K562 (cell line): ENCODE measurements at regions not wholly inside any gene's neighbourhood (a gene's known extent, or its start where the extent isn't known, plus 50 kb on each side); places are given as distances from the start of the nearest gene placed in this dataset.

Source experiments
- ATAC-seq: fragments of 200-7000 bp; cut with Tn5 transposase; 3 replicates; pipeline ENCODE4 v1.9.1; 2020; ENCODE audit warnings: moderate library complexity
- BruUV-seq: library from RNA; stranded (reverse); fragments of 400-500 nt; replicated peaks from 2 replicates; lab custom pipeline; 2021; lab: Mats Ljungman, UMichigan
- CTCF ChIA-PET: fragments of 300-600 bp; formaldehyde crosslinking; extraction: SDS; loops from one replicate; lab custom pipeline; 2021; ENCODE audit warnings: low intra/inter-chr PET ratio; lab: Yijun Ruan, JAX
- POLR2A ChIA-PET: fragments of 300-600, 350-650 bp; sonication (Branson Sonifier 250); formaldehyde crosslinking; extraction: SDS; loops from one replicate; lab custom pipeline; 2021; ENCODE audit warnings: antibody characterized with exemption, inconsistent platforms; lab: Yijun Ruan, JAX
- DNase-seq, 4 experiments: peaks; one replicate each; pipeline versions ENCODE4 v3.0.0 to v3.0.0-alpha.2; 2011 to 2018; ENCODE audit warnings: low spot score in 3 of 4, mixed read lengths in 3 of 4; ENCODE audit errors: extremely low read depth in 1 of 4
- FAIRE-seq: peaks from 2 replicates; lab custom pipeline; 2011; peaks lifted over from hg19 to GRCh38; lab: Jason Lieb, UNC
- H2AFZ ChIP-seq: 2 replicates; pipeline ENCODE4 v1.6.0; 2011; ENCODE audit warnings: low read depth, low read length, control low read depth, inconsistent platforms
- H3K27ac ChIP-seq: fragments of 200-600 bp; 3 replicates; pipeline ENCODE4 v1.8.0; 2011; ENCODE audit warnings: low read depth, mild to moderate bottlenecking, control low read depth, inconsistent platforms, low read length, moderate library complexity, mixed read lengths; ENCODE audit errors: extremely low read depth
- H3K27me3 ChIP-seq, 2 experiments: fragments of 300-600 bp in 1 of 2; 2 replicates in 1 of 2; 3 replicates in 1 of 2; pipeline versions ENCODE4 v1.6.0 to v1.8.0; 2011; ENCODE audit warnings: inconsistent platforms in 2 of 2, low read length in 2 of 2, mild to moderate bottlenecking in 1 of 2, mixed read lengths in 1 of 2, moderate library complexity in 1 of 2; ENCODE audit not compliant: control insufficient read depth in 2 of 2, insufficient read depth in 2 of 2
- H3K36me3 ChIP-seq: fragments of 300-600 bp; 3 replicates; pipeline ENCODE4 v1.8.0; 2011; ENCODE audit warnings: mild to moderate bottlenecking, low read length, inconsistent platforms; ENCODE audit not compliant: control insufficient read depth, insufficient read depth
- H3K4me1 ChIP-seq, 2 experiments: fragments of 200-600 bp in 1 of 2; replicated peaks in 1 of 2; 2 replicates in 1 of 2; 3 replicates in 1 of 2; pipeline versions ENCODE4 v1.5.1 to v1.8.0; 2011; ENCODE audit warnings: inconsistent platforms in 2 of 2, low read length in 2 of 2, mild to moderate bottlenecking in 1 of 2, mixed read lengths in 1 of 2, moderate library complexity in 1 of 2; ENCODE audit not compliant: control insufficient read depth in 2 of 2, insufficient read depth in 2 of 2
- H3K4me2 ChIP-seq: 2 replicates; pipeline ENCODE4 v1.6.1; 2011; ENCODE audit warnings: low read length, control low read depth, inconsistent platforms, mixed read lengths; ENCODE audit not compliant: insufficient read depth
- H3K4me3 ChIP-seq: fragments of 200-600 bp; sonication (generic), shearing (Covaris generic); 2 replicates; pipeline ENCODE4 v1.5.1; 2016; ENCODE audit warnings: control low read depth, inconsistent platforms
- H3K79me2 ChIP-seq: fragments of 200-600 bp; 3 replicates; pipeline ENCODE4 v1.8.0; 2011; ENCODE audit warnings: low read length, inconsistent platforms; ENCODE audit not compliant: control insufficient read depth, insufficient read depth
- H3K9ac ChIP-seq, 2 experiments: 2 replicates each; pipeline versions ENCODE4 v1.6.0 to v1.6.1; 2011; ENCODE audit warnings: low read depth in 2 of 2, low read length in 2 of 2, control low read depth in 1 of 2, inconsistent platforms in 1 of 2, mild to moderate bottlenecking in 1 of 2, mixed read lengths in 1 of 2; ENCODE audit not compliant: insufficient read depth in 1 of 2
- H3K9me1 ChIP-seq: one replicate; pipeline ENCODE4 v1.6.0; 2011; ENCODE audit warnings: inconsistent platforms, mild to moderate bottlenecking, low read length, moderate library complexity; ENCODE audit not compliant: control insufficient read depth, insufficient read depth
- H3K9me3 ChIP-seq: replicated peaks from 2 replicates; pipeline ENCODE4 v1.5.1; 2011; ENCODE audit warnings: low read depth, low read length, inconsistent platforms; ENCODE audit not compliant: control insufficient read depth, insufficient read depth
- H4K20me1 ChIP-seq: replicated peaks from 2 replicates; pipeline ENCODE4 v1.6.1; 2011; ENCODE audit warnings: low read length, inconsistent platforms, mixed read lengths; ENCODE audit not compliant: control insufficient read depth, insufficient read depth
- BHLHE40 ChIP-seq: IDR thresholded peaks from 2 replicates; pipeline ENCODE4 v1.6.1; 2011; ENCODE audit warnings: low read length, improper control_type of control experiment
- E2F1 ChIP-seq: sonication (generic); formaldehyde crosslinking; IDR thresholded peaks from 2 replicates; pipeline ENCODE4 v1.8.1; 2023; ENCODE audit warnings: mild to moderate bottlenecking, missing genetic modification reagents, moderate library complexity
- SP1 ChIP-seq: sonication (generic); formaldehyde crosslinking; IDR thresholded peaks from 2 replicates; pipeline ENCODE4 v1.8.1; 2022; ENCODE audit warnings: mild to moderate bottlenecking, missing genetic modification reagents
- ZNF24 ChIP-seq: fragments of 450-650 bp; IDR thresholded peaks from 2 replicates; pipeline ENCODE4 v1.6.1; 2016
- ZNF324 ChIP-seq: fragments of 250-450 bp; sonication (Bioruptor Pico); IDR thresholded peaks from 2 replicates; pipeline ENCODE4 v1.4.0; 2020; ENCODE audit warnings: mild to moderate bottlenecking
- ZNF586 ChIP-seq: fragments of 450-650 bp; formaldehyde crosslinking; conservative IDR thresholded peaks from 2 replicates; pipeline ENCODE4 v1.4.0; 2020; ENCODE audit warnings: mild to moderate bottlenecking, moderate library complexity
- WGBS: fragments of 100-300 bp; shearing (Covaris generic); methylation state at CpG from one replicate; pipeline ENCODE4 v1.1.6; 2016; ENCODE audit warnings: low coverage, mixed read lengths; ENCODE audit not compliant: insufficient coverage; ENCODE audit errors: missing lambda C conversion rate; 5-methylcytosine and 5-hydroxymethylcytosine counted together
- in situ Hi-C: fragments of 300-500 bp; cut with MboI; formaldehyde crosslinking; loops from 4 replicates; pipeline ENCODE4 v1.15.0; 2018; ENCODE audit warnings: inconsistent platforms, mixed read lengths
- intact Hi-C: fragments of 100-400 bp; cut with micrococcal nuclease; formaldehyde crosslinking; loops from 2 replicates; pipeline ENCODE4 v1.14.2; 2022
- TF ChIP-seq, protein P1 (sequence below): fragments of 200-600 bp; sonication (generic); IDR thresholded peaks from one replicate; pipeline ENCODE4 v1.6.1; 2012; ENCODE audit warnings: mild to moderate bottlenecking, low read depth, low read length, inconsistent platforms
- TF ChIP-seq, protein P2 (sequence below): fragments of 150-350 bp; IDR thresholded peaks from 2 replicates; pipeline ENCODE4 v1.6.1; 2014; ENCODE audit warnings: low read depth, mild to moderate bottlenecking, low read length, borderline replicate concordance

GRCh38 chr5:93993161-93993560 lies 251.8 kb upstream of the POU5F2 start:
- DNase-seq: no peak
- Histone ChIP-seq H3K79me2 (no peaks in the 10 kb centered on the region), H3K9me3 (no peaks in the 10 kb centered on the region), H2AFZ (no peak overlapping the region), H3K9me1 (no peaks in the 10 kb centered on the region), H3K4me3 (no peak overlapping the region), H3K36me3 (no peaks in the 10 kb centered on the region), H3K4me2 (no peak overlapping the region), H3K9ac (no peak overlapping the region), H3K4me1 (no peaks in the 10 kb centered on the region), H3K27ac (no peak overlapping the region), H4K20me1 (no peaks in the 10 kb centered on the region), H3K27me3 (no peaks in the 10 kb centered on the region)
- BruUV-seq: no TSS peak
- CTCF ChIA-PET: no interaction called here
- no peak for FAIRE-seq
- intact Hi-C loops: no loop called here
- no peak for ATAC-seq
- WGBS: 0% methylated on average over 2 of the region's 2 CpGs
- POLR2A ChIA-PET: no interaction called here
- in situ Hi-C loops: no loop called here
- TF ChIP-seq, protein P1, sequence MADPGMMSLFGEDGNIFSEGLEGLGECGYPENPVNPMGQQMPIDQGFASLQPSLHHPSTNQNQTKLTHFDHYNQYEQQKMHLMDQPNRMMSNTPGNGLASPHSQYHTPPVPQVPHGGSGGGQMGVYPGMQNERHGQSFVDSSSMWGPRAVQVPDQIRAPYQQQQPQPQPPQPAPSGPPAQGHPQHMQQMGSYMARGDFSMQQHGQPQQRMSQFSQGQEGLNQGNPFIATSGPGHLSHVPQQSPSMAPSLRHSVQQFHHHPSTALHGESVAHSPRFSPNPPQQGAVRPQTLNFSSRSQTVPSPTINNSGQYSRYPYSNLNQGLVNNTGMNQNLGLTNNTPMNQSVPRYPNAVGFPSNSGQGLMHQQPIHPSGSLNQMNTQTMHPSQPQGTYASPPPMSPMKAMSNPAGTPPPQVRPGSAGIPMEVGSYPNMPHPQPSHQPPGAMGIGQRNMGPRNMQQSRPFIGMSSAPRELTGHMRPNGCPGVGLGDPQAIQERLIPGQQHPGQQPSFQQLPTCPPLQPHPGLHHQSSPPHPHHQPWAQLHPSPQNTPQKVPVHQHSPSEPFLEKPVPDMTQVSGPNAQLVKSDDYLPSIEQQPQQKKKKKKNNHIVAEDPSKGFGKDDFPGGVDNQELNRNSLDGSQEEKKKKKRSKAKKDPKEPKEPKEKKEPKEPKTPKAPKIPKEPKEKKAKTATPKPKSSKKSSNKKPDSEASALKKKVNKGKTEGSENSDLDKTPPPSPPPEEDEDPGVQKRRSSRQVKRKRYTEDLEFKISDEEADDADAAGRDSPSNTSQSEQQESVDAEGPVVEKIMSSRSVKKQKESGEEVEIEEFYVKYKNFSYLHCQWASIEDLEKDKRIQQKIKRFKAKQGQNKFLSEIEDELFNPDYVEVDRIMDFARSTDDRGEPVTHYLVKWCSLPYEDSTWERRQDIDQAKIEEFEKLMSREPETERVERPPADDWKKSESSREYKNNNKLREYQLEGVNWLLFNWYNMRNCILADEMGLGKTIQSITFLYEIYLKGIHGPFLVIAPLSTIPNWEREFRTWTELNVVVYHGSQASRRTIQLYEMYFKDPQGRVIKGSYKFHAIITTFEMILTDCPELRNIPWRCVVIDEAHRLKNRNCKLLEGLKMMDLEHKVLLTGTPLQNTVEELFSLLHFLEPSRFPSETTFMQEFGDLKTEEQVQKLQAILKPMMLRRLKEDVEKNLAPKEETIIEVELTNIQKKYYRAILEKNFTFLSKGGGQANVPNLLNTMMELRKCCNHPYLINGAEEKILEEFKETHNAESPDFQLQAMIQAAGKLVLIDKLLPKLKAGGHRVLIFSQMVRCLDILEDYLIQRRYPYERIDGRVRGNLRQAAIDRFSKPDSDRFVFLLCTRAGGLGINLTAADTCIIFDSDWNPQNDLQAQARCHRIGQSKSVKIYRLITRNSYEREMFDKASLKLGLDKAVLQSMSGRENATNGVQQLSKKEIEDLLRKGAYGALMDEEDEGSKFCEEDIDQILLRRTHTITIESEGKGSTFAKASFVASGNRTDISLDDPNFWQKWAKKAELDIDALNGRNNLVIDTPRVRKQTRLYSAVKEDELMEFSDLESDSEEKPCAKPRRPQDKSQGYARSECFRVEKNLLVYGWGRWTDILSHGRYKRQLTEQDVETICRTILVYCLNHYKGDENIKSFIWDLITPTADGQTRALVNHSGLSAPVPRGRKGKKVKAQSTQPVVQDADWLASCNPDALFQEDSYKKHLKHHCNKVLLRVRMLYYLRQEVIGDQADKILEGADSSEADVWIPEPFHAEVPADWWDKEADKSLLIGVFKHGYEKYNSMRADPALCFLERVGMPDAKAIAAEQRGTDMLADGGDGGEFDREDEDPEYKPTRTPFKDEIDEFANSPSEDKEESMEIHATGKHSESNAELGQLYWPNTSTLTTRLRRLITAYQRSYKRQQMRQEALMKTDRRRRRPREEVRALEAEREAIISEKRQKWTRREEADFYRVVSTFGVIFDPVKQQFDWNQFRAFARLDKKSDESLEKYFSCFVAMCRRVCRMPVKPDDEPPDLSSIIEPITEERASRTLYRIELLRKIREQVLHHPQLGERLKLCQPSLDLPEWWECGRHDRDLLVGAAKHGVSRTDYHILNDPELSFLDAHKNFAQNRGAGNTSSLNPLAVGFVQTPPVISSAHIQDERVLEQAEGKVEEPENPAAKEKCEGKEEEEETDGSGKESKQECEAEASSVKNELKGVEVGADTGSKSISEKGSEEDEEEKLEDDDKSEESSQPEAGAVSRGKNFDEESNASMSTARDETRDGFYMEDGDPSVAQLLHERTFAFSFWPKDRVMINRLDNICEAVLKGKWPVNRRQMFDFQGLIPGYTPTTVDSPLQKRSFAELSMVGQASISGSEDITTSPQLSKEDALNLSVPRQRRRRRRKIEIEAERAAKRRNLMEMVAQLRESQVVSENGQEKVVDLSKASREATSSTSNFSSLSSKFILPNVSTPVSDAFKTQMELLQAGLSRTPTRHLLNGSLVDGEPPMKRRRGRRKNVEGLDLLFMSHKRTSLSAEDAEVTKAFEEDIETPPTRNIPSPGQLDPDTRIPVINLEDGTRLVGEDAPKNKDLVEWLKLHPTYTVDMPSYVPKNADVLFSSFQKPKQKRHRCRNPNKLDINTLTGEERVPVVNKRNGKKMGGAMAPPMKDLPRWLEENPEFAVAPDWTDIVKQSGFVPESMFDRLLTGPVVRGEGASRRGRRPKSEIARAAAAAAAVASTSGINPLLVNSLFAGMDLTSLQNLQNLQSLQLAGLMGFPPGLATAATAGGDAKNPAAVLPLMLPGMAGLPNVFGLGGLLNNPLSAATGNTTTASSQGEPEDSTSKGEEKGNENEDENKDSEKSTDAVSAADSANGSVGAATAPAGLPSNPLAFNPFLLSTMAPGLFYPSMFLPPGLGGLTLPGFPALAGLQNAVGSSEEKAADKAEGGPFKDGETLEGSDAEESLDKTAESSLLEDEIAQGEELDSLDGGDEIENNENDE: no peak
- TF ChIP-seq ZNF586 (no peak), ZNF324 (CRISPR knock-in tag) (no peak), SP1 (CRISPR knock-in tag) (no peak), ZNF24 (no peak), BHLHE40 (no peak), E2F1 (CRISPR knock-in tag) (no peak)
- TF ChIP-seq, protein P2, sequence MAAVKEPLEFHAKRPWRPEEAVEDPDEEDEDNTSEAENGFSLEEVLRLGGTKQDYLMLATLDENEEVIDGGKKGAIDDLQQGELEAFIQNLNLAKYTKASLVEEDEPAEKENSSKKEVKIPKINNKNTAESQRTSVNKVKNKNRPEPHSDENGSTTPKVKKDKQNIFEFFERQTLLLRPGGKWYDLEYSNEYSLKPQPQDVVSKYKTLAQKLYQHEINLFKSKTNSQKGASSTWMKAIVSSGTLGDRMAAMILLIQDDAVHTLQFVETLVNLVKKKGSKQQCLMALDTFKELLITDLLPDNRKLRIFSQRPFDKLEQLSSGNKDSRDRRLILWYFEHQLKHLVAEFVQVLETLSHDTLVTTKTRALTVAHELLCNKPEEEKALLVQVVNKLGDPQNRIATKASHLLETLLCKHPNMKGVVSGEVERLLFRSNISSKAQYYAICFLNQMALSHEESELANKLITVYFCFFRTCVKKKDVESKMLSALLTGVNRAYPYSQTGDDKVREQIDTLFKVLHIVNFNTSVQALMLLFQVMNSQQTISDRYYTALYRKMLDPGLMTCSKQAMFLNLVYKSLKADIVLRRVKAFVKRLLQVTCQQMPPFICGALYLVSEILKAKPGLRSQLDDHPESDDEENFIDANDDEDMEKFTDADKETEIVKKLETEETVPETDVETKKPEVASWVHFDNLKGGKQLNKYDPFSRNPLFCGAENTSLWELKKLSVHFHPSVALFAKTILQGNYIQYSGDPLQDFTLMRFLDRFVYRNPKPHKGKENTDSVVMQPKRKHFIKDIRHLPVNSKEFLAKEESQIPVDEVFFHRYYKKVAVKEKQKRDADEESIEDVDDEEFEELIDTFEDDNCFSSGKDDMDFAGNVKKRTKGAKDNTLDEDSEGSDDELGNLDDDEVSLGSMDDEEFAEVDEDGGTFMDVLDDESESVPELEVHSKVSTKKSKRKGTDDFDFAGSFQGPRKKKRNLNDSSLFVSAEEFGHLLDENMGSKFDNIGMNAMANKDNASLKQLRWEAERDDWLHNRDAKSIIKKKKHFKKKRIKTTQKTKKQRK: no peak
